Testis (tissue), 2 donors: ENCODE measurements at regions not wholly inside any gene's neighbourhood (a gene's known extent, or its start where the extent isn't known, plus 50 kb on each side); places are given as distances from the start of the nearest gene placed in this dataset.

ENCODE experiments used
- CTCF ChIP-seq, 3 experiments: fragments of 450-650 bp in 2 of 3; fragments of 200-600 bp in 1 of 3; sonication (generic) in 1 of 3; IDR thresholded peaks; one replicate each; pipeline ENCODE4 v1.5.1; 2016 to 2019; ENCODE audit warnings: antibody characterized with exemption in 3 of 3, mild to moderate bottlenecking in 2 of 3, moderate library complexity in 1 of 3
- POLR2A ChIP-seq: fragments of 450-650 bp; IDR thresholded peaks from one replicate; pipeline ENCODE4 v1.6.1; 2017; ENCODE audit warnings: antibody characterized with exemption, mild to moderate bottlenecking, moderate library complexity

- no peak for TF ChIP-seq CTCF (IDR thresholded peaks at IDR 0.05)
- TF ChIP-seq POLR2A: no peak
These were observed 268.0 kb upstream of the N4BP1 start for GRCh38 chr16:48877946-48878345.
